ENCODE measurements at regions not wholly inside any gene's neighbourhood (a gene's known extent, or its start where the extent isn't known, plus 50 kb on each side); places are given as distances from the start of the nearest gene placed in this dataset.

- TF ChIP-seq CTCF (IDR thresholded peaks at IDR 0.05): no peak
- no peaks in the 10 kb centered on the region for H3K27me3 ChIP-seq
- no peak overlapping the region for H3K27ac ChIP-seq
- intact Hi-C loops (cut with DNase I): no loop called here
- no peaks in the 10 kb centered on the region for H3K4me1 ChIP-seq
- no peaks in the 10 kb centered on the region for H3K36me3 ChIP-seq
- DNase-seq: no peak
- no peaks in the 10 kb centered on the region for H3K9me3 ChIP-seq
- H3K9ac ChIP-seq (ENCODE audit: low read depth in 2 of 2, low read length in 2 of 2): no peak overlapping the region
- no peak overlapping the region for H3K4me3 ChIP-seq
These were observed 335.1 kb upstream of the PDE4D start for GRCh38 chr5:60228676-60229075.

- intact Hi-C loops (cut with DNase I): no loop called here
These were observed 332.6 kb upstream of the PDE4D start for GRCh38 chr5:60226128-60226527.

DNA sequence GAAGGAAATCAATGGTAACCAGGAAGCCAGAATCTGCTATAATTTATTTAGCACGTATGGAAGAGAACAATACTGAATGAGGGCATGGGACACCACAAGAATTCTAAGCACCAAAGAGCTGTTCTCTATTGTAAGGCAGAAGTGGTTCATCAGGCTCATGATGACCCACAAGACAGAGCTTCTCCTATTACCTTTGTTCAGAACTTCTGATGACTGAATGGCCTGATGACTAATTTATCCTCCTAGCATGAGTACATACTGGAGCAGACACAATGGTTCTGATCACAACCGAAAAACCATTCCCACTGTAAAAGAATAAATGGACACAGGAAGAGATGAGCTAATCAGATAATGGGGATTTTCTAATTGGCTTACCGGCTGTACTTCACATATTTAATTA, 329.8 kb upstream of the PDE4D start:
- no peaks in the 10 kb centered on the region for H3K9me3 ChIP-seq

More at GRCh38 chr5:60226128-60226527, 332.6 kb upstream of the PDE4D start:
- H3K27ac ChIP-seq: no peak overlapping the region
- DNase-seq: no peak
- H3K36me3 ChIP-seq: no peaks in the 10 kb centered on the region
- H3K9me3 ChIP-seq: no peaks in the 10 kb centered on the region
- no peaks in the 10 kb centered on the region for H3K27me3 ChIP-seq
- H3K4me1 ChIP-seq: no peaks in the 10 kb centered on the region
- no peak overlapping the region for H3K4me3 ChIP-seq
- no peak overlapping the region for H3K9ac ChIP-seq (ENCODE audit: low read depth in 2 of 2, low read length in 2 of 2)
- TF ChIP-seq CTCF (IDR thresholded peaks at IDR 0.05): no peak

DNA sequence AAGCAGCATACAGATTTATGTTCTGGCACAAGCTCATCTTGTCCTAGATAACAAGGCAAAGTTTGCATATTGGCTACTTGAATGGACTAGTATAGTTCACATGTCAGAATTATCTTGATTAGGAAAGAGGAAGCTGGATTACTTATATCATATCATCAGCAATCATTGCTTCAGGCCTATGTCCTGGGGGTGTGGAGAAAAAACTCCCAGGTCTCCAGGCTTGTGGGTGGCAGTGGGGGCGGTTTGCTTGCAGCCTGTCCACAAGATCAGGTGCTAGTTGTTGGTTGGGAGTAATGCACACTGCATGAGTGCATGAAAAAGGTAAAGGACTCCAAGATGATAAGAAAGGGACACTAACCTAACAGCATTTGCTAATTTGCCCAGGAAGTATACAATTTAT, 326.4 kb upstream of the PDE4D start:
- Histone ChIP-seq H3K36me3 (no peaks in the 10 kb centered on the region), H3K27ac (no peak overlapping the region), H3K27me3 (no peaks in the 10 kb centered on the region), H3K4me3 (no peak overlapping the region), H3K9ac (ENCODE audit: low read depth in 2 of 2, low read length in 2 of 2) (no peak overlapping the region), H3K9me3 (no peaks in the 10 kb centered on the region), H3K4me1 (no peaks in the 10 kb centered on the region)
- no peak for TF ChIP-seq CTCF (IDR thresholded peaks at IDR 0.05)
- intact Hi-C loops (cut with DNase I): no loop called here
- no peak for DNase-seq

More for the DNA sequence above, 329.8 kb upstream of the PDE4D start:
- Histone ChIP-seq H3K27ac (no peak overlapping the region), H3K9ac (ENCODE audit: low read depth in 2 of 2, low read length in 2 of 2) (no peak overlapping the region), H3K27me3 (no peaks in the 10 kb centered on the region), H3K36me3 (no peaks in the 10 kb centered on the region), H3K4me1 (no peaks in the 10 kb centered on the region), H3K4me3 (no peak overlapping the region)
- no peak for TF ChIP-seq CTCF (IDR thresholded peaks at IDR 0.05)
- intact Hi-C loops (cut with DNase I): no loop called here
- DNase-seq: no peak

DNA sequence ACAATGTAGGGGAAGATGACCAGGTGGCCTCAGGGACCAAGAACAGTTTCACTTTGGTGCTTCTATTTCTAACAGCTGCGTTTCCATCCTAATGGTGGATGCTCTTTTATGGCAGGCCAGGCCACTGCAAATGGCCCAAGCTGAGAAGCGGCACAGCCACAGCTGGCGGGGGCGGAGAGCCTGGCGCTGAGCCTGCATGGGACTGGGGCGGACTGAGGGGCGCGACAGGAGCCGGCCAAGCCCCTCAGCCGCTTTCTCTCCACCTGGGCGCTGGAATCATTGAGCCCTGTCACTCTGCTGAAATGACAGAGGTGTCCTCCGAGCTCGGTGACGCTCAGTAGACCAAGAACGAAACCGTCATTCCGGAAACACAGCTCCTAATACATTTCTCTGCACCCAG, 317.3 kb upstream of the PDE4D start:
- H3K27ac ChIP-seq: no peak overlapping the region
- DNase-seq: no peak
- no peaks in the 10 kb centered on the region for H3K27me3 ChIP-seq
- H3K4me3 ChIP-seq: no peak overlapping the region
- intact Hi-C loops (cut with DNase I): no loop called here
- no peaks in the 10 kb centered on the region for H3K36me3 ChIP-seq
- H3K9ac ChIP-seq (ENCODE audit: low read depth in 2 of 2, low read length in 2 of 2): no peak overlapping the region
- TF ChIP-seq CTCF (IDR thresholded peaks at IDR 0.05): no peak
- H3K9me3 ChIP-seq: no peaks in the 10 kb centered on the region
- H3K4me1 ChIP-seq: no peaks in the 10 kb centered on the region

Measured in colonic mucosa (tissue), 4 donors.